HT1080 (cell line): ENCODE measurements at regions not wholly inside any gene's neighbourhood (a gene's known extent, or its start where the extent isn't known, plus 50 kb on each side); places are given as distances from the start of the nearest gene placed in this dataset.
"Not testable (repeated sequence)": the region's sequence is repeated elsewhere in the genome, so short reads cannot be mapped to it uniquely, and the experiment has no call there.

Experiments
- DNase-seq: peaks from one replicate; pipeline ENCODE4 v3.0.0-alpha.2; 2015; ENCODE audit warnings: low read depth

- no peak for DNase-seq
These were observed 105.4 kb upstream of the ADO start for GRCh38 chr10:62699148-62699547.

- not testable (repeated sequence) for DNase-seq
These were observed 100.4 kb upstream of the ADO start for GRCh38 chr10:62704121-62704520.

GRCh38 chr10:62705789-62706188, 98.7 kb upstream of the ADO start:
- no peak for DNase-seq

GRCh38 chr10:62707810-62708209, 96.7 kb upstream of the ADO start:
- no peak for DNase-seq

- DNase-seq, result no peak
These were observed 96.0 kb upstream of the ADO start for GRCh38 chr10:62708569-62708968.

- no peak for DNase-seq
These were observed 95.3 kb upstream of the ADO start for GRCh38 chr10:62709200-62709599.

GRCh38 chr10:62710182-62710581, 94.3 kb upstream of the ADO start:
- DNase-seq, result no peak

- no peak for DNase-seq
These were observed 89.1 kb upstream of the ADO start for GRCh38 chr10:62715383-62715782.

- DNase-seq, result no peak
These were observed 85.9 kb upstream of the ADO start for GRCh38 chr10:62718585-62718984.

GRCh38 chr10:62719061-62719460, 85.5 kb upstream of the ADO start:
- DNase-seq, result no peak

- no peak for DNase-seq
These were observed 82.8 kb upstream of the ADO start for GRCh38 chr10:62721687-62722086.

- DNase-seq, result no peak
These were observed 81.1 kb upstream of the ADO start for GRCh38 chr10:62723375-62723774.

GRCh38 chr10:62724465-62724864, 80.1 kb upstream of the ADO start:
- no peak for DNase-seq

GRCh38 chr10:62726142-62726541, 78.4 kb upstream of the ADO start:
- DNase-seq, result no peak

GRCh38 chr10:62726638-62727037, 77.9 kb upstream of the ADO start:
- DNase-seq, result no peak

GRCh38 chr10:62727934-62728333, 76.6 kb upstream of the ADO start:
- DNase-seq, result no peak

- DNase-seq, result no peak
These were observed 76.0 kb upstream of the ADO start for GRCh38 chr10:62728479-62728878.

- DNase-seq, result peak; percentile 92
These were observed 71.5 kb upstream of the ADO start for GRCh38 chr10:62732841-62733653.

GRCh38 chr10:62733654-62734293, 70.7 kb upstream of the ADO start:
- no peak for DNase-seq

- no peak for DNase-seq
These were observed 69.6 kb upstream of the ADO start for GRCh38 chr10:62734781-62735463.

GRCh38 chr10:62735464-62736167, 68.9 kb upstream of the ADO start:
- DNase-seq, result peak; percentile 63

GRCh38 chr10:62736168-62736546, 68.4 kb upstream of the ADO start:
- no peak for DNase-seq
